ENCODE measurements at regions not wholly inside any gene's neighbourhood (a gene's known extent, or its start where the extent isn't known, plus 50 kb on each side); places are given as distances from the start of the nearest gene placed in this dataset.

DNA sequence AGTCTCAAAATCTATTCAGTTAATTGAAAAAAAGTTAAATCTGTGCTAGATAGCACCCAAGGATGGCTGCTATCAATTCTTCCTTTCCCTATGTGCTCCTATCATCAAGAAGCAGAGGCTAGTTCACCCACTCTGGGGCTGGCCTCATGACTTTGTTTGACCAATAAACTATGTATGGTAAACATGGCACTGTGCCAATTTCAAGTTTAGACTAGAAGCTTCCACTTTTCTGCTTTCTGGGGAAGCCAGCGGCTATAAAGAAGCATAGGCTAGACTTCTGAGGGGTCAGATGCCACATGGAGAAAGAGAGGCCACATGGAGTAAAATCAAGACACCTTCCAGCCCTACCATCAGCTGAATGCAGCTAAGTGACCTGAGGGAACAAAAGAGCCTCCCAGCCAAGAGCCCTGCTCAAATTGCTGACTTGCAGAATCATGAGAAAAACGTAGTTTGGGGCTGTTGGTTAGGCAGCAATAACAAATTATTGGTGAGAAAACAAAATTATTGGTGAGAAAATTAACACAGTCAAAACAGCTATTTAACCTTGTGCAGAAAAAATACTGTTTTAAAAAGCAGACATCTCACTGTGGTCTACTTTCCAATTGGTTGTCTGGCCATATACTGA, 86.5 kb upstream of the SLC14A2 start:
- DNase-seq (ENCODE audit: low spot score): no peak

DNA sequence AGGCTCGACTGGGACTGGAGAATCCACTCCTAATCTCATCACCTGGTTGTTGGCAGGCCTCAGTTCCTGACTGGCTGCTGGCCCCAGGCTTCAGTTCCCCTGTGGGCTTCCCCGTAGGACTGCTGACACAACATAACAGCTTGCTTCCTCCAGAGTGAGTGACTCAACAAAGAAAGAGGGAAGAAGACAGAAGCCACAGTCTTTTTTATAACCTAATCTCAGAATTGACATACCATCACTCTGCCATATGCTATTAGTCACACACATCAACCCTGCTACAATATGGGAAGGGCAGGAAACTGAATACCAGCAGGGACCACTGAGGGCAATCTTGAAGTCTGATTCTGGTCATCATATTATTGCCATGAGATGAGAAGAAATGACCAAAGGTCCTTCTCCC, 76.8 kb upstream of the SLC14A2 start:
- DNase-seq (ENCODE audit: low spot score): no peak

DNA sequence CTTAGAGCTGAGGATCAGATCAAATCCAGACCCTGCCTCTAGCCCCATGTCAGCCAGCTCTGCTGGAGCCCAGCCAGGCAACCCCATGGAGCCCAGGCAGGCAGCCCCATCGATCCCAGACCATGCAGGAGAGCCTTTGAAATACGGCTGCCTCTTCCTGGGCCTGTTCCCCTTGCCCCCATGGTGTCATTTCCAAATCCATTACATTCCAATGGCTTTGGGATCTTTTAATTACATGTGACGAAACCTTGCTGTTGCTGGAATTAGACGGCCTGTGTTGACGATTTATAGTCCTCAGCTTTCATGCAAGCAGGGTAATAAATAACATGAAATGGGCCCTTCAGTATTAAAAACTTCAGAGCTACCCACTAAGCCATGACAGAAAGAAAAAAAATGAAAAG, 75.8 kb upstream of the SLC14A2 start:
- DNase-seq (ENCODE audit: low spot score): no peak

DNA sequence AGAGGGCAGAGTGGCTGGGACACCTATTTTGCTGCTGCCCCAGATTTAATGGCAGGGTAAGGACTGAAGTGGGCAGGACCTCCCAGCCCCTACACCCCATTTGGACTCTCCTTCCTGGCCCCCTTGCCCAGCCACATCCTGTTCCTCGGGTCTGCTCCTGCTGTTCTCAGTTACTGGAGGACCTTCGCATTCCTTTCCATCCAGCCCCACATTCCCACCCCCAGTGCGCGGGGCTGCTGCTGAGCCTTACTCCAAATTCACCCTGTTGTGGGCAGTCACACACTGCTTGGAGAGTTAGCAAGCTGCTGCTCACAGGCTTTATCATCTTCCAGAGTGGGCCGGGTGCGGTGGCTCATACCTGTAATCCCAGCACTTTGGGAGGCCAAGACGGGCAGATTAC, 75.2 kb upstream of the SLC14A2 start:
- no peak for DNase-seq (ENCODE audit: low spot score)

DNA sequence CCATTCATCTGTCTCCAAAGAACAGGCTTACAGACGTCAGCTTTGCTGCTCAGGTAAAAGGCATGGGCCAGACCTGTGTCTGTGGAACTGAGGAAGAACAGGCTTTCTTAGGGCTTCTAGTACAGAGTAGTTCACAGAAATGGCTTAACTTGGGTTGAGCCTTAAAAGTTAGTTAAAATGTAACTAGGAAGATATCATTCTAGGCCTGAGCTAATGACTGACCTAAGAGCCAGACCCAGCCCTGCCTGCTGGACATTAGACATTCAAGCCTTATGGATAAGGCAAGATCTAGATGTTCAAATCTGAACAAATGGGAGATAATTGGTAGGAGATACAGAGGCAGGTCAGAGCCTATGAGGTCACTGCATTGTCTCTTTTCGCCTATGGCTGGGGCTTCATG, 73.9 kb upstream of the SLC14A2 start:
- DNase-seq (ENCODE audit: low spot score): no peak

DNA sequence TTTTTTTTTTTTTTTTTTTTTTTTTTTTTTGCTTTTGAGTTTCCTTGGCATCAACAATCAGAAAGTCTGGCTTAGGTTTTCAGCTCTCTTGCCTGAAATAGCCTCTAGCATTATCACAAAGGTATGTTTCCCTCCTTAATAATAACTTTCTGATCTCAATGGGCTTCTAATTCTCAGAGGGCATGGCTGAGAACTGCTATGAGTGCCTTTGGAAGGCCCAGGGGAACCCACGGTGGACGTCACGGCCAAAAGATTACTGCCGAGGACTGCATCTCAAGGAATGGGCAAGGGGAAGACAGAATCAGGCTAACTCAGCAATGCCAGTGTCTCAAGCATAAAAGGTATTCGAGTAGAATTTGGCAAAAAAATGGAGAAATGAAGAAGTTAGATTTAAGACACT, 73.2 kb upstream of the SLC14A2 start:
- no peak for DNase-seq (ENCODE audit: low spot score)

DNA sequence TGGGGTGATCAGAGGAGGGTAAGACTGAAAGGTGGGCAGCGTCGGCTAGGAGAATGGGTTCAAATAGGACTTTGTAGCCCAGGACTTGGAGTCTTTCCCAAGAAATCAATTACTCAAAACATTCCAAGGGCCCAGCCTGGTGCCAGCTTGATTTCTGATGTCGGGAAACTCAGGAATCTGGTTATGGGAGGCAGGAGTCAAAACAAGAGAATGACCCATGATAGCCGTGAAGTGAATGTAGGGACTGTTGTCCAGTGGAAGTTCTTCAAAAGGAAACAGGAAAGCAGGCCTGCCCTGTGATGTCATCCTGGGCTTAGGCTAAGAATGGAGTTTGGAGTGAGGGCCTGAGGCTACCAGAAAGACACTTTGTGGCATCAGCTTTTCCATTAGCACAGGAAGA, 67.4 kb upstream of the SLC14A2 start:
- DNase-seq (ENCODE audit: low spot score): no peak

DNA sequence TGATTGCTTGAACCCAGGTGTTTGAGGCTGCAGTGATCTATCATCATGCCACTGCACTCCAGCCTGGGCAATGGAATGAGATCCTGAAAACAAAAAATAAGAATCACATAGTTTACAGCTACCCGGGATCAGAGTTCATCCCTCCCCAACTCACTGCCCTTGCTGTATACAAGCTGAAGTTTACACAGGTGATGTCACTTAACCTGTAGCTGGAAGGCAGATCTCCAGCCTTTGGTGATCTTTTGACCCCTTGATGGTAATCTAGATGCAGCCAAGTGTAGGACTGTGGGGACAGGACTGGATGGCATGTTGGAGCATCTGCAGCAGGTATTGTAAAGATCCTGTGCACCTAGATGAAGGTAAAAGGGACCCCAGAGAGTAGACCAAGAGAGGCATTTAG, 66.7 kb upstream of the SLC14A2 start:
- DNase-seq (ENCODE audit: low spot score): no peak

DNA sequence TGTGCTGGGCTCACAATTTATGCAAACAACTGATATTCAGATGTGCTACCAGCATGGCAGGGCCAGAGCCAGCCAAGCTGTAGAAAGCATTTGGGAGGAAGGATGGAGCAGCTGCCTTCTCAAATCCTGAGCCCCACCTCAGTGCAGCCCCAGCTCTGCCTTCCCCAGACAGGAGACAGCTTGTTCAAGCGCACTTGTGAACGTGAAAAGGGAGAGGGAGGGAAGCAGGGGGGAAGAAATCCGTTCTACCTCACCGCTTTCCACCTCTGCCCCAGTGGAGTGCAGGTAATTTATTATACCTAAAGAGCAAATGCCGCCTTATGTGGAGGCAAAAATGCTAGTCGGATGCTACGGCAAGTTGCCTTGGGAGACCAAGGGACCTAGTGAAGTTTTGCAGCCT, 66.0 kb upstream of the SLC14A2 start:
- DNase-seq (ENCODE audit: low spot score): no peak

DNA sequence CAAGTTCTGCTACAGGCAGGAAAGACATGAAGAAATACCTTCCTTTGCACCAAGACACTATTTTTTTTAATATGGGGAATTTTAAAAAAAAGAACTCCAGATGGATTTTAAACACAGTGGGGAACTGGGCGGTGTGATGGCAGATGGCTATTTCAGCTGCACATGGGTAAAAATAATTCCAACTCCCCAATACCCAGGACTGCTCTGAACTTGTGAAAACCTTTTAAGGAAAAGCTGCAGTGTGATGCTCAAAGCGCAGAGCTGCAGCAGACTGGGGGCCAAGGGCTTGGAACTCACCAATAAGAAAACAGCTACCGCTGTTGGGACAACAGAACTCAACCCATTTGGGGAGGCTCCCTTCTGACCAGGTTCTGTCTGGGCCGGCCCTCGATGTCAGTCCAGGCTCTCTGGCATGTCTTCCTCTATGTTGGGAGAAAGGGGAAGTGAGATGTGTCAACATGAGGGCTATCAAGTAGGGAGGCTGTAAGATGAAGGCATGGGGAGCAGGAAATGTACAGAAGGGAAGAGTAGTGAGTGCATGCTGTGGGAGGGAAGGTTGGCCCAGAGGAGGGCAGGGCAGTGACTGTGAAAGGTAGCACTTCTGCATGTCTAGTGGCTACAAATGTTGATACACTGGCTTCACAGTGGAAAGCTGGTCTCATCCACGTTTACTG, 64.0 kb upstream of the SLC14A2 start:
- DNase-seq (ENCODE audit: low spot score): no peak

DNA sequence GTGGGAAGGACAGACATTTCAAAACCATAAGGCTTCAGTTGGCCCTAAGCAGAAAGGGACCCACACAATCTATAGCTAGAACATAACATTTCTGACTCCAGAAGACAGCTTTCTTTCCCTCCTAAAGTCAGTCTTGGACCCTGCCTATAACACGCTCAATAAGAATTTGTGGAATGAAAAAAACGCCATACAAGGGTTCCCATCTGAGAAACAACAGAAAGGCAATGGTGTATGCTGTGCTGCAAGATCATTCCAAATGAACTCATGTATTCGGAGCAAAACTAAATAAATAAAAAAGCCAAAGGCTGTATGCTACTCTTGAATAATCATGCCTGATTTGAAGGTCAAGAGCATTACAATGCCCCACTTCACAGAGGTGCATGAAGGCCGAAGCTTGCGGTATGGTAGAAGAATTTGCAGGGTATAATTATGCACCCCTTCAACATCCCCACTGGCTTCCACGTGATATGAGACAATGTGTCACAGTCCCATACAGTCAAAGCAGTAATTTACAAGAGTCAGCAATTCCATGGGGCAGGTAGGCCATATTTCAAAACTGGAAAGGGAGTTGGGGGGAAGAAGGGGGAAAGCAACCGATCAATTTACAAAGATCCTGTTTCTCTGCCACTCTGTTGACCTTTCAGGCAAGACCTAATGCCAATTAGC, 61.4 kb upstream of the SLC14A2 start:
- no peak for DNase-seq (ENCODE audit: low spot score)

DNA sequence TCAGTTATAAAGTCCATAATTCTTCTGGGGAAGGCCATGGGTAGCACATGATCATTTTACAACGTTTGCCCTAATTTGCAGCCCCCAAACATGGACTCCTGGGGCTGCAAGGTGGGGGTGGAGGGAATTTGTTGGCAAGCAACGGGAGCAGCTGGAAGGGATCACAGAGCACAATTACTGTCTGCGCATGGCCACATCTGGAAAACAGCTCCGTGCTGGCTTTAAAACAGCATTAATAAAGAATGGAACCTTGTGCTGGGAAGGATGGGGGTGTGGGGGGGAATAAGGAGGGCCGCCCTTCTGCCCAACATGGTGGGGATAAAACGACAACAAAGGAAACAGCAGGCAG, 60.9 kb upstream of the SLC14A2 start:
- no peak for DNase-seq (ENCODE audit: low spot score)

DNA sequence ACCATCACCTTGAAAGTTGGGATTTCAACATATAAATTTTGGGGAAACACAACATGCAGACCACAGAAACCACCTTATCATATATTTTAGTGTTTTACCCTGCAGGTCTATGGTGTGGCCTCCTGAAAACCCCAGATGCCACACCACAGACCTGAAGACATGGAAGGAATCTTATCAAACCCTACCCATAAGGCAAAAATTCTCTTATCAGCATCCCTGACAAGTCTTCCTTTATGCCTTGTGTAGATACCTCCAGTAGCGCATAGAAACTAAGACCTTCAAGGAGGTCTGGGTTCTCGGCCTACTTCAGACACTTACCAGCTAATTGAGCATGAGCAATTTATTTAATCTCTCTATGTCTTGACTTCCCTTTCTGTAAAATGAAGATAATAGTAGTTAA, 59.1 kb upstream of the SLC14A2 start:
- DNase-seq (ENCODE audit: low spot score): no peak

DNA sequence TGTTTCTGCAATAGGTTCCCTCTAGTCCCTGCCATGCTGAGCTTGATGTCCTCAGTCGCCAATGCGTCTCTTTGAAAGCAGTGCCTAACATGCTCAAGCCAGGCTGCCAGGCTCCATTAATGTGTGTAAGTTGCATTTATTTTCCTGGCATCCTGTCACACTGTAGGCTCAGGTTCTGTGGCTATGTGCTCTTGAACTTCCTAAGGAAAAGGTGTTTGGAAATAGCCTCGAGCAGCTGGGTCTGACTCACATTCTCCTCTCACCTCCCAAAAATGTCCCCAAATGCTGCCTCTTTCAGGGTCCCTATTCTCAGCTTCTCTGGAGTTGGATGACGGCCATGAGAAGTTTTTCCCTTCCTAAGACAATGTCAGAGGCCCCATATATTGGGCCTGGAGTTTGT, 58.0 kb upstream of the SLC14A2 start:
- no peak for DNase-seq (ENCODE audit: low spot score)

DNA sequence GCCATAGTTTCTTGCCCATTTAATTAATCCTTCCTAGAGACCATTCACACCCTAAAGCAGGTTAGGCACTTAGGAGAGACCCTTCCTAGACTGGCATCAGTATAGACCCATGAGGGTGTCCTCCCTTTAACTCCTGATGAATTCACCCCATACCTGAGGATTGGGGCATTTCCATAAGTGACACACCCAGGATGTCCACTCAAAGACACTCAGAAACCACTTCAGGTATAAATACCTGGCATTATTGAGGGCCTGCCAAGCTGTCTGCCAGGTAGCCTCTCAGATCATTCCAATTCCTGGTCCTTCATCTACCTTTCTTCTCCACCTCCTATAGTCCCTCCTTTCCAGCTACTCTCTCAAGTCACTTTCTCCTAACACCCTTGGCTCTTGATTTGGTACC, 57.5 kb upstream of the SLC14A2 start:
- DNase-seq (ENCODE audit: low spot score): no peak

DNA sequence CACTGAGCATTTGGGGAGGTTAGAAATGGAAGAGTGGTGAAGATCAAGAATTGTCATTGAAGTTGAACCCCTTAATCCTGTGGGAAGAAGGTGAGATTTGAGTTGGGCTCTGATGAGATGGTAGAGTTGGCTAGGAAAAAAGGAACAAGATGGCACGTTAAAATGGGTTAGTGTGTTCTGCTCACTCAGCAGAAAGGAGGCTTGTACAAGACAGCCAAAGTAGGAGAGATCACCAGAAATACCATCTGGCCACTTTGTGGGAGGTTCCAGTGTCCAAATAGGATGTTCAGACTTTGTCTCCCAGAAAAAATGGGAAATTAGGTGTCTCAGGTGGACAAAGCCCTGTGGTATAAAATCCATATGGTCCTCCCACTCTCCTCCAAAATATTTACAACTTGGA, 56.0 kb upstream of the SLC14A2 start:
- DNase-seq (ENCODE audit: low spot score): no peak

DNA sequence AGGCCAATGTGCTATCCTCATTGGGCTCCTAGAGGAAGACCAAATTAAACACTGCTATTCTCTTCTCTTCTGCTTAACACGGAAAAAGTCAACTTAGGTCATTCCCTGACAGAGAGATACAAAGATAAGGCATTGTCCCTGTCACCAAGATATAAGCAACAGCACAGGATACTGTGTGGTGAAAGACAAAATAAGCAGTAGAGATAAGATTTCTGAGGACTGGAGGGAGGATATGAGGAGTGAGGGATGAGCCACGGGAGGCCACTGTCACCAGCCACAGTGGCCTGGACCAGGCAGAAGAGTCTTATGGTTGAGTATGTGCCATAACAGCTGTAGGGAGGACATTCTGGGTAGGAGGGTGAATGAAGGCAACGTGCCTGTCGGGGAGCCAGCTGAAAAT, 54.4 kb upstream of the SLC14A2 start:
- no peak for DNase-seq (ENCODE audit: low spot score)

DNA sequence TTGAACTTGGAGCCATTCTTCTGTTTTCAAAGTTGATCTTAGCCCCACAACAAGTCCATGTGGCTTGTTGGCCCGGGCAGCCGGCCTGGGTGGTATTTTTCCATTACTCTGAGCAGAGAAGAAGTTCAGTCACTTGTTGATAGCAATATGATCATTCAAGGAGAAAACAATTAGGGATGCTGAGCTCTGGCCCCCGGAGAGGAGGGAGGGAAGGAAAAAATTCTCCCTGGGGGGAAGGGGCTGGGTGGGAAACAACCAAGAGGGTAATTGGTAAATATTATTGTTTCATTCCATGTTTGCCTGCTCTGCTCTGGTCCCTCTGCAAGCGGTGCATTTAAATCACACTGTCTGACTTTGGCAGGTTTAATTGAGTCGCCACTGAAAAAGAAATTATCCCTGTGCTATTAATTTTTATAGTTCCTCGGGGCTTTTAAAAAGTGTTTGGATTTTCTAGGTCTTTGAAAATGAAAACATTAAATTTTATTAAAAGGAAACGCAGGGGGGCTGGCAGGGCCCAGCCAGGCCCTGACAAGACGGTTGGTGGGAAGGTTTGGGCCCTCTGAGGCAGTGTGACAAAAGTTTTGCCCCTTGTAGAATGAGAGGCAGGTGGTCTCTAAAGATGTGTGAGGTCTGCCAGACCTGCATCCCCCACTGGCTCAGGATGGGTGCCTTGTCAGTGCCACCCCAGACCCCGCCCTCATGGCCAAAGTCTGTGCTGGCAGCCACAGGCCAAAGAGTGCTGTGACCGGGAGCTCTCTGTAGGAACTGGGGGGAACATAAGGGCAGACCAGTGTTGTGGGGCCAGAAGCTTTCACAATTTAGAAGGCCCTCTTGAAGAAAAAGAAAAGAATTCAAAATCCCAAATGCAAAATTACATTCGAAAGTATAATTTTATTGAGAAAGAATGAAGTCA, 52.5 kb upstream of the SLC14A2 start:
- no peak for DNase-seq (ENCODE audit: low spot score)

DNA sequence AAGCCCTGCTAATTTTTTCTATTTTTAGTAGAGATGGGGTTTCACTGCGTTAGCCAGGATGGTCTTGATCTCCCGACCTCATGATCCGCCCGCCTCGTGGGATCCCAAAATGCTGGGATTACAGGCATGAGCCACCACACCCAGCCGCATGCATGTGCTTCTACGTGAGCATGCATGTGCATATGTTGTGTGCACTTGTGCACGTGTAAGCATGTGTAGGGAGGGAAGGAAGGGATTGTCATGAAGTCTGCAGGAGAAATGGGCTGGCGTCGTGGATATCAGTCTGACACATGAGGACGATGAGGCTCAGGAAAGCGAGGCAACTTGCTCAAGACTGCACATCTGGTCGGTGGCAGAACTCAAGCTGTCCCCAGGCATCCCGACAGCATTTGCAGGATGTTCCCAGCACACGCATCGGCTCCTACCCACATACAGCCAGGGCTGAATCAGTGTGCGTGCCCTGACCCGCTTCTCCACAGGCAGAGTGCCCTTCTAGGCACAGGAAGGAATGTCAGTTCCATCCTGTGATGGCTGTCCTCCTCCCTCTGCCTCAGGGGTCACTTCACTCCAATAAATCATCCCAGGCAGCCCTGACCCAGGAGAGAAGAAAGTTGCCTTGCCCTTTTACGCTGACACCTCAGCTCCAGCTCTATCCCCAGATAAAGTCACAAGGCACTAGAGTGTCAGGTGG, 49.9 kb upstream of the SLC14A2 start:
- no peak for DNase-seq (ENCODE audit: low spot score)

Measured in putamen (tissue), 1 donor.